ENCODE measurements at regions not wholly inside any gene's neighbourhood (a gene's known extent, or its start where the extent isn't known, plus 50 kb on each side); places are given as distances from the start of the nearest gene placed in this dataset.
A peak's percentile ranks its signal among the peaks of the same experiment; 100 is the strongest.

- H3K36me3 ChIP-seq (ENCODE audit: control insufficient read depth, insufficient read depth, low read length), result no peaks in the 10 kb centered on the region
- no peaks in the 10 kb centered on the region; the same call in 1 of the 2 replicates for H3K27me3 ChIP-seq (replicated peaks; ENCODE audit: control insufficient read depth, insufficient read depth, low read length)
- DNase-seq (ENCODE audit: extremely low read depth, insufficient read length), result no peak
- H3K4me3 ChIP-seq (replicated peaks; ENCODE audit: low read depth, low read length), result no peak overlapping the region
- peak; percentile 56 for TF ChIP-seq CTCF (IDR thresholded peaks at IDR 0.05; ENCODE audit: insufficient read depth, low read length, poor library complexity, severe bottlenecking)
Measured at GRCh38 chr7:21253740-21254687, 173.9 kb upstream of the SP4 start.

GRCh38 chr7:21256310-21256877, 171.5 kb upstream of the SP4 start:
- TF ChIP-seq CTCF (IDR thresholded peaks at IDR 0.05; ENCODE audit: insufficient read depth, low read length, poor library complexity, severe bottlenecking), result peak; percentile 48
- H3K36me3 ChIP-seq (ENCODE audit: control insufficient read depth, insufficient read depth, low read length), result no peaks in the 10 kb centered on the region
- no peak overlapping the region for H3K4me3 ChIP-seq (replicated peaks; ENCODE audit: low read depth, low read length)
- DNase-seq (ENCODE audit: extremely low read depth, insufficient read length), result no peak
- no peaks in the 10 kb centered on the region; the same call in 1 of the 2 replicates for H3K27me3 ChIP-seq (replicated peaks; ENCODE audit: control insufficient read depth, insufficient read depth, low read length)

GRCh38 chr7:21260939-21261338, 166.9 kb upstream of the SP4 start:
- Histone ChIP-seq H3K4me3 (replicated peaks; ENCODE audit: low read depth, low read length) (no peak overlapping the region), H3K27me3 (replicated peaks; ENCODE audit: control insufficient read depth, insufficient read depth, low read length) (no peaks in the 10 kb centered on the region), H3K36me3 (ENCODE audit: control insufficient read depth, insufficient read depth, low read length) (no peaks in the 10 kb centered on the region)
- TF ChIP-seq CTCF (IDR thresholded peaks at IDR 0.05; ENCODE audit: insufficient read depth, low read length, poor library complexity, severe bottlenecking), result no peak
- DNase-seq (ENCODE audit: extremely low read depth, insufficient read length), result no peak

- Histone ChIP-seq H3K27me3 (replicated peaks; ENCODE audit: control insufficient read depth, insufficient read depth, low read length) (no peaks in the 10 kb centered on the region), H3K4me3 (replicated peaks; ENCODE audit: low read depth, low read length) (no peak overlapping the region), H3K36me3 (ENCODE audit: control insufficient read depth, insufficient read depth, low read length) (no peaks in the 10 kb centered on the region)
- peak; percentile 84 for TF ChIP-seq CTCF (IDR thresholded peaks at IDR 0.05; ENCODE audit: insufficient read depth, low read length, poor library complexity, severe bottlenecking)
- DNase-seq (ENCODE audit: extremely low read depth, insufficient read length), result peak; percentile 46
Measured at GRCh38 chr7:21261627-21262594, 166.0 kb upstream of the SP4 start.

GRCh38 chr7:21269021-21269420, 158.9 kb upstream of the SP4 start:
- H3K36me3 ChIP-seq (ENCODE audit: control insufficient read depth, insufficient read depth, low read length), result no peaks in the 10 kb centered on the region
- no peak overlapping the region for H3K4me3 ChIP-seq (replicated peaks; ENCODE audit: low read depth, low read length)
- no peaks in the 10 kb centered on the region for H3K27me3 ChIP-seq (replicated peaks; ENCODE audit: control insufficient read depth, insufficient read depth, low read length)
- DNase-seq (ENCODE audit: extremely low read depth, insufficient read length), result no peak
- no peak for TF ChIP-seq CTCF (IDR thresholded peaks at IDR 0.05; ENCODE audit: insufficient read depth, low read length, poor library complexity, severe bottlenecking)
